SKM-1 treated with dmso at 0.1 percent for 144 hours (cell line): ENCODE measurements at regions not wholly inside any gene's neighbourhood (a gene's known extent, or its start where the extent isn't known, plus 50 kb on each side); places are given as distances from the start of the nearest gene placed in this dataset.
"Not testable (repeated sequence)": the region's sequence is repeated elsewhere in the genome, so short reads cannot be mapped to it uniquely, and the experiment has no call there.

Source experiments
- DNase-seq: peaks from one replicate; lab custom pipeline; 2025; ENCODE audit not compliant: unreplicated experiment; lab: John Stamatoyannopoulos, UW

DNA sequence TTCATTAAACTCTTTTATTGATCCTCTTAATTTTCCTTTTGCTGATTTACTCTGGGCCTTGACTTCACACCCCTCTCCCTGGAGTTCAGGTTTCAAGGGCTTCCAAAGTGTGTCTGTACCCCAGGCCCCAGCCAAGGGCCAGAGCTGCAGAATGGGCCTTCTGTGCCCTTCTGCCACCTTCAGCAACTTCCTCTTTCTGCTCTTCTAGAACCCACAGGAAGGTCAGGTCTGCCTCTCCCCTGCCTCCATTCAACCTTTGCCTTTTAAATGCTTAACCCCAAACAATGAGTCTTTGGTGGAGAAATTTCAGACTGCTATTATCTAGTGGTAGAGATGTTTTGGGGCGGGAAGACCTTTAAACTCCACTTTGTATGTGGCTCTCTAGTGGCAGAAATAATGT, 63.1 kb downstream of the TSN start:
- peak; percentile 21 for DNase-seq

DNA sequence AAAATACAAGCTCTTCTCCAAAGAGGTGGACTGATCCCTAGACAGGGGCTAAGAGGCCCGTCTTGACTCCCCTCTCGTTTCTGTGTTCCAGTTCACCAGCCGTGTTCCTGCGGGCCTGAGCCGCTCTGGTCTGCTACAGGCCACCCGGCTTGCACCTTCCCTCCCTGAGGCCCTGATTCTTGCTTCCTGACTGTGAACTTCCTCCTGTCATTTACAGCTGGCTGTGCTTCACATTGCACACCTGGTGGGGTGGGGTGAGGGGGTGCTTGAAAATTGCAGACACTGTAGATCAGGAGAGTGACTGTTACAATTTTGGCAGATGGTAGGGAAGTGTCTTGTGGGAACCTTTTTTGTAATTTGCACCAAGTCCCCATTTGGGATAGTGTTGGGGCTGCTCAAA, 64.4 kb downstream of the TSN start:
- DNase-seq, result no peak

GRCh38 chr2:121821476-121822158, 66.2 kb downstream of the TSN start:
- DNase-seq, result no peak

DNA sequence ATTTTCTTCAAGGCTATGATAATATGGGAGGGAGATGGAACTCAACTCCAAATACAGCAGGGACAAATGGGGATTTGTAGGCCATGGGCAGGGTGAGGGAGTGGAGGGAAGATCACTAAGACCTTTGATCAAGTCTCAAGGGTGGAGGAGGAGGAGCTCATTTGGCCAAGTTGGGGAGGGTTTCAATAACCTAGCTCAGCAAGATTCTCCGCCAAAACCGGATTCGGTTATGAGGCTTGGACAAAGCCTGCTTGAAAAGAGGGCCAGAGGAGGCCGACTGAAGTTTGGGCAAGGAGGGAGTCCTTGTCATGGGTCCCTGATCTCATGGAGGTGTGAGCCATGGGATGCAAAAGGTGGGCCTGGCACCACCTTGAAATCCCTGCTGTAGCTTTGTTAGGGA, 68.8 kb downstream of the TSN start:
- DNase-seq, result no peak

- DNase-seq, result no peak
Observed at GRCh38 chr2:121825003-121825950, 69.8 kb downstream of the TSN start.

DNA sequence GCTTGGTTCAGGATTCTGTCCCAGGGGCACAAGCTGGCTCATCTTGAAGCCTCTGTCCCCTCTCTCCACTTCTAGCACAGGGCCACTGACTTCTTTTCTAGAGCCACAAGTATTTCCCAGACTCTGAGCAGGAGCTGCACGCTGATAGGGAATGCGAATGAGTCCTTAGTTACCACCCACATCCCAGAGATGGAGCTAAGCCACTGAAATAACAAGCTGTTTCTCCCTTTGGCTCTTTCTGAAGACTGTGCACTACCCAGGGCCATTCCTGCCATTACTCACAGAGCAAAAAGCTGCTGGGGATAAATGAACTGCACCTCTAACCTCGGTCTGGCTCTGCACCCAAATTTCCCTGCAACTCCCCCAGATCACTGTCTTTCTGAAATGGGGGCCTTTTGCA, 70.6 kb downstream of the TSN start:
- DNase-seq, result no peak

- peak; percentile 21 for DNase-seq
Observed at GRCh38 chr2:121828281-121828731, 72.9 kb downstream of the TSN start.

DNA sequence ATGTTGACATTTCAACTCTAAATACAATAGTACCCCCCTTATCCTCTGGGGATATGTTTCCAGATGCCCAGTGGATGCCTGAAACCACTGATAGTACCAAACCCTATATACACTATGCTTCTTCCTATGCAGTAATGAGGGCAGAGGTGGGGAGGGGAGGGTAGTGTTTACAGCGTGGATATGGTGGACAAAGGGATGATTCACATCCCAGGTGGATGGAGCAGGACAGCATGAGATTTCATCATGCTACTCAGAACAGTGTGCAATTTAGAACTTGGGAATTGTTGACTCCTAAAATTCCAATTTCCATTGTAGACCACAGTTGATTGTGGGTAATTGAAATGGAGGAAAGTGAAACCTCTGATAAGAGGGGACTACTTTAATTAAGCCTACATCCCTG, 75.4 kb downstream of the TSN start:
- DNase-seq, result no peak

DNA sequence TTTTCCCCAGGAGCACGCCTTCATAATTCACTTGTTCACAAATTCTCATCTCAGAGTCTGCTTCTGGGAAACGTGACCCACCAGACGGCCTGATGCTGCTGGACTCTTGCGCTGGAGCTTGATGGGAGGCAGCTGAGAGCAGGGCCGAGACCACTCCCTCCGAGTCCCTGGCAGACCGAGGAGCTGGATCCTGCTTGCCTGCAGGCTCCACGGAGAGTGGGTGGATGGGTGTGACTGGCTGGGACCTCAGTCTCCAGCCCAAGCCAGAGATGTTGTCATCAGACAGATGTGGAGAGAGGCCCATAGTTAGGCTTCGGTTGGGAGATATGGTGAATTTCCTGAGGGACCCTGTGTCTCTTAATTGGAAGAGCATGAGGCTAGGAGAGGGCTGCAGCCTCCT, 76.4 kb downstream of the TSN start:
- no peak for DNase-seq

GRCh38 chr2:121832412-121833357, 77.2 kb downstream of the TSN start:
- DNase-seq, result no peak

- no peak for DNase-seq
Observed at GRCh38 chr2:121833358-121833723, 77.9 kb downstream of the TSN start.

GRCh38 chr2:121836611-121837010, 81.2 kb downstream of the TSN start:
- DNase-seq, result no peak

- DNase-seq, result no peak
Observed at GRCh38 chr2:121837591-121837990, 82.1 kb downstream of the TSN start.

DNA sequence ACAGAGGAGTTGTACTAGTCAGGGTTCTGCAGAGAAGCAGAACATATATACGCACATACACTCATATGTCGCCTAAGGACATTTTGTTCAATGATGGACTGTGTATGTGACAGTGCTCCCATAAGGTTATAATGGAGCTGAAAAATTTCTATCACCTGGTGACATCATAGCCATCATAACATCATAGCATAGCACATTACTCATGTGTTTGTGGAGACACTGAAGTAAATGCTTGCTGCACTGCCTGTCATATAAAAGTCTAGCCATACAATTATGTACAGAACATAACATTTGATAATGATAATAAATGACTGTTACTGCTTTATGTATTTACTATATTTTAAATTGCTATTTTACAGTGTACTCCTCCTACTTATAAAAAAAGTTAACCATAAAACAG, 83.1 kb downstream of the TSN start:
- DNase-seq, result no peak

DNA sequence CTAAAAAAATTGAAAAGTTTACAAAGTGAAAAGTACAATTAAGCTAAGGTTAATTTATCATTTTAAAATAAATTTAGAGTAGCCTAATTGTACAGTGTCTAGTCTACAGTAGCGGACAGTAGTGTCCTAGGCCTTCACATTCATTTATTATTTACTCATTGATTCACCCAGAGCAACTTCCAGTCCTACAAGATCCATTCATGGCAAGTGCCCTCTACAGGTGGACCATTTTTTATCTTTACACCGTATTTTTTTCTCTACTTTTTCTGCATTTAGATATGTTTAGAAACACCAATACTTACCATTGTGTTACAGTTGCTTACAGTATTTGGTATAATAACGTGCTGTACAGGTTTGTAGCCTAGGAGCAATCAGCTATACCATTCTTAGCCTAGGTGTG, 84.1 kb downstream of the TSN start:
- DNase-seq, result no peak

- DNase-seq, result no peak
Observed at GRCh38 chr2:121849236-121849635, 93.8 kb downstream of the TSN start.

- not testable (repeated sequence) for DNase-seq
Observed at GRCh38 chr2:121853149-121853548, 97.7 kb downstream of the TSN start.

DNA sequence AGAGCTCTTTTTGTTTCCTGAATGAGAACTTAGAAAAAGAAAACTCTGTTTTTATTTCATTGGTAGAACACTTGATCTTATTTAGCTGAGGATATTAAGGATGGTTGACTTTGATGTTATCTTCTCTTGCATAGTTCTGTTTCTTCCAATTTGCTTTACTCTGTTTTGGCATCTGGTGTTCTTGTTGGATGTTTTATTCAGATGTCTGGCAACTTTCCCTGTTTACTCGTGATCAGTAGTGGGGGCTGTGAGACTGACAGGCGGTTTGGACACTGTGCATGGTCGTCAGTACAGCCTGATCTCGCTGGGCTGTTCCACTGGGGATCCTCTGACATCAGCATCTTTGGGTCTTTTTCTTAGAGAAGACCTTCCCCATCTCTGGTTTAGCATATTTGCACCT, 100.1 kb downstream of the TSN start:
- no peak for DNase-seq

GRCh38 chr2:121856360-121856759, 100.9 kb downstream of the TSN start:
- no peak for DNase-seq

DNA sequence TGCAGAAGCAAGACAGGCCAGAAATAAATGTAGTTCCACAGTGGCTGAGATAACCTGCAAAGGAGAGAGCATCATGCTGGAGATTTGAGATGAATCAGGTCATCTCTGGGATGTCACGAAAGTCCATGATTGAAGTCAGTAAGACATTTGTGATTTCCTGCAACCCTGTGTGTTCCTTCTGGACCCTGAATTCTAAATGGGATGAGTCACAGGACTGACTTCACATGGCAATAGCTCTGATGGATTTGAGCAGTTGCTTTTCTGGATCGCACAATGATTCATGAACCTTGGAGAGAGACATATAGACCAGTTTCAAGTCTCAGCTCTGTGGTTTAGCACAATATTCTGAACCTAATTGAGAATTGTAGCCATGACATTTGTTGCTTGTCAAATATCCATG, 102.9 kb downstream of the TSN start:
- DNase-seq, result no peak

DNA sequence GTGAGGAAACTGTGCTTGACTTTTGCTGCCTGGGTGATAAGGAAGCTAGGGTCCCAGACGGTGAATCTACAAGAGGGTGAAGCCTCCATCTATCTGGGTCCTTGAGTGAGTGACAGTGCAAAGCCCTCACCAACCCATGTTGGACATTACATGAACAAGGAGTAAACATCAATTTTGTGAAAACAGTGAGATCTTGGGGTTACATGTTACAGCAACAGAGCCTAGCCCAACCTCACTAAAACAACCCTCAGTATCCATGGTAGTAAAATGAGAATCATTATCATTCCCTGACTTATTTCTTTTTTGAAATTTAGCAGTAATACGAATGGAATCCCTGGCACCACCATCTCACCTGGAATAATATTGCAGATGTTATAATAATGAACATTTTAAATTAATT, 103.4 kb downstream of the TSN start:
- no peak for DNase-seq
